Glutamatergic neuron (in vitro differentiated cells): ENCODE measurements at regions not wholly inside any gene's neighbourhood (a gene's known extent, or its start where the extent isn't known, plus 50 kb on each side); places are given as distances from the start of the nearest gene placed in this dataset.
"Not testable (repeated sequence)": the region's sequence is repeated elsewhere in the genome, so short reads cannot be mapped to it uniquely, and the experiment has no call there.

Experiments used
- DNase-seq: peaks from one replicate; pipeline ENCODE4 v3.0.0; 2022
- H3K27ac Mint-ChIP-seq: one replicate; pipeline ENCODE4 v1.8.0; 2020; ENCODE audit warnings: mild to moderate bottlenecking, mixed read lengths, inconsistent platforms; ENCODE audit not compliant: unreplicated experiment
- H3K27me3 Mint-ChIP-seq: one replicate; pipeline ENCODE4 v1.8.0; 2020; ENCODE audit warnings: mild to moderate bottlenecking, moderate library complexity, mixed read lengths, inconsistent platforms; ENCODE audit not compliant: unreplicated experiment
- H3K36me3 Mint-ChIP-seq: one replicate; pipeline ENCODE4 v1.8.0; 2020; ENCODE audit warnings: mild to moderate bottlenecking, mixed read lengths, inconsistent platforms; ENCODE audit not compliant: unreplicated experiment
- H3K4me1 Mint-ChIP-seq: one replicate; pipeline ENCODE4 v1.8.0; 2020; ENCODE audit warnings: mild to moderate bottlenecking, low read depth, mixed read lengths, inconsistent platforms; ENCODE audit not compliant: unreplicated experiment
- H3K4me3 Mint-ChIP-seq: one replicate; pipeline ENCODE4 v1.8.0; 2020; ENCODE audit warnings: mild to moderate bottlenecking, mixed read lengths, inconsistent platforms; ENCODE audit not compliant: unreplicated experiment
- H3K9me3 Mint-ChIP-seq: one replicate; pipeline ENCODE4 v1.8.0; 2020; ENCODE audit warnings: mild to moderate bottlenecking, moderate library complexity, mixed read lengths, inconsistent platforms; ENCODE audit not compliant: unreplicated experiment
- TF ChIP-seq, protein P1 (sequence below): fragments of 200-600 bp; sonication (generic); IDR thresholded peaks from one replicate; pipeline ENCODE4 v1.5.0; 2021; ENCODE audit not compliant: partially characterized antibody, unreplicated experiment

DNA sequence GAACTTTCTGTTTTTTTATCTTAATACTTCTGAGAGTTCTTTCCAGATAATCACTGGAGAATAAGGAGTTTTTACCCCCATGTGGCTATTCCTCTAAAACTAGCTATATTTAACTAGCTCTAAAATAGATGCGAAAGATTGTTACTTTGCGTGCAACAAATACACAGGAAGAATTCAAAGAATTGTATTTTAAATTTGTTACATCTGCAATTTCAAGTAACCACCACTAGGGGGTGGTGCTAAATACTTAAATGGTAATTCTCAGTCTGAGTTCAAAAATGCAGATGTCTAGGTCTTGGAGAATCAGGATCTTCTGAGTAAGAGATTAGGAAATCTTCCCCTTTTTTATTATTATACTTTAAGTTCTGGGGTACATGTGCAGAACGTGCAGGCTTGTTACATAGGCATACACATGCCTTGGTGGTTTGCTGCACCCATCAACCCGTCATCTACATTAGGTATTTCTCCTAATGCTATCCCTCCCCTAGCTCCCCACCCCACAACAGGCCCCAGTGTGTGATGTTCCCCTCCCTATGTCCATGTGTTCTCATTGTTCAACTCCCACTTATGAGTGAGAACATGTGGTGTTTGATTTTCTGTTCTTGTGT, 346.9 kb downstream of the GOLGA6L6 start:
- TF ChIP-seq, protein P1, sequence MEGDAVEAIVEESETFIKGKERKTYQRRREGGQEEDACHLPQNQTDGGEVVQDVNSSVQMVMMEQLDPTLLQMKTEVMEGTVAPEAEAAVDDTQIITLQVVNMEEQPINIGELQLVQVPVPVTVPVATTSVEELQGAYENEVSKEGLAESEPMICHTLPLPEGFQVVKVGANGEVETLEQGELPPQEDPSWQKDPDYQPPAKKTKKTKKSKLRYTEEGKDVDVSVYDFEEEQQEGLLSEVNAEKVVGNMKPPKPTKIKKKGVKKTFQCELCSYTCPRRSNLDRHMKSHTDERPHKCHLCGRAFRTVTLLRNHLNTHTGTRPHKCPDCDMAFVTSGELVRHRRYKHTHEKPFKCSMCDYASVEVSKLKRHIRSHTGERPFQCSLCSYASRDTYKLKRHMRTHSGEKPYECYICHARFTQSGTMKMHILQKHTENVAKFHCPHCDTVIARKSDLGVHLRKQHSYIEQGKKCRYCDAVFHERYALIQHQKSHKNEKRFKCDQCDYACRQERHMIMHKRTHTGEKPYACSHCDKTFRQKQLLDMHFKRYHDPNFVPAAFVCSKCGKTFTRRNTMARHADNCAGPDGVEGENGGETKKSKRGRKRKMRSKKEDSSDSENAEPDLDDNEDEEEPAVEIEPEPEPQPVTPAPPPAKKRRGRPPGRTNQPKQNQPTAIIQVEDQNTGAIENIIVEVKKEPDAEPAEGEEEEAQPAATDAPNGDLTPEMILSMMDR, result peak; percentile 78
- H3K4me3 Mint-ChIP-seq, H3K27me3 Mint-ChIP-seq, H3K36me3 Mint-ChIP-seq, H3K9me3 Mint-ChIP-seq, H3K4me1 Mint-ChIP-seq, DNase-seq, H3K27ac Mint-ChIP-seq: not testable (repeated sequence)

DNA sequence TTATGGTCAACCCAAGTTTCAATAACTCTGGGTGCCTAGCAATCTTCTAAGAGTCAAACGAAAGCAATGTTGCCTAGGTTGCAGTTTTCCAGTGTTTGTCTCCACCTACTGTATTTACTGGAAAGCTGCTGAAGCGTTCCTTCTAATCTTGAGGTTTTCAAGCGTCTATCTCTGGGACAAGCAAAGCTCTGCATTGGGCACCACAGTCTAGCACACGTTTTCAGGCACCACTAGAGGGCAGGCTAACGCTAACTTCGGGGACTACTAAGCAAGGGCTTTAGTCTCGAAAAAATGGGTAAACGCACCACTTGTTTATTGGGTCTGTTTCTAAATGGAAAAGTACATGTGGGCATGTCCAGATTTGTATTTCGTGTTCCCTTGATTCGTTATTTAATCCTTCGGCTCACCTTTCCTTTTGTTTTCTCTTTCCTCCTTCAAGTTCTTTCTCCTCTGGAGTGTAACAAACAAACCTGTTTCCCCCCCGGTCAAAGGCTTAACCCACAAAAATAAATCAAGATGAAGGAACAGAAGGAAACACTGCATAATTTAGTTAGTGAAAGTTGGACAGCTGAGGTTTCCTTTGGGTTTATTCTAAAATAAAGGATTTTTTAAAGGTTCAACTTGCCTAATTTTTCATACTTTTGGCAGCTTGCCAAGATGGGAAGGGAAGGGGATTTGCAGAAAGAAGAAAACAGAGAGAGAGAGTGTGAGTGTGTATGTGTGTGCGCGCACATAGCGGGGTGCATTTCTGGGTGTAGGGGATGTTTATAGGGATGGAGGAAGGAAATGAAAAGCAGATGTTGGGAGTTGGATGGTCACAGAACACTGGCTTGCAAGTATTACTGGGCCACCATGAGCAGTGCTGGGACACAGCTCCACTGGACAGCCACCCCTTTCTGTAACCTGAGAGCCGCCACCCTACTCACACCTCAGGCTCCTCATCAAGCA, 348.3 kb downstream of the GOLGA6L6 start:
- not testable (repeated sequence) for H3K36me3 Mint-ChIP-seq, H3K27ac Mint-ChIP-seq, DNase-seq, H3K27me3 Mint-ChIP-seq, H3K9me3 Mint-ChIP-seq, H3K4me1 Mint-ChIP-seq, H3K4me3 Mint-ChIP-seq

DNA sequence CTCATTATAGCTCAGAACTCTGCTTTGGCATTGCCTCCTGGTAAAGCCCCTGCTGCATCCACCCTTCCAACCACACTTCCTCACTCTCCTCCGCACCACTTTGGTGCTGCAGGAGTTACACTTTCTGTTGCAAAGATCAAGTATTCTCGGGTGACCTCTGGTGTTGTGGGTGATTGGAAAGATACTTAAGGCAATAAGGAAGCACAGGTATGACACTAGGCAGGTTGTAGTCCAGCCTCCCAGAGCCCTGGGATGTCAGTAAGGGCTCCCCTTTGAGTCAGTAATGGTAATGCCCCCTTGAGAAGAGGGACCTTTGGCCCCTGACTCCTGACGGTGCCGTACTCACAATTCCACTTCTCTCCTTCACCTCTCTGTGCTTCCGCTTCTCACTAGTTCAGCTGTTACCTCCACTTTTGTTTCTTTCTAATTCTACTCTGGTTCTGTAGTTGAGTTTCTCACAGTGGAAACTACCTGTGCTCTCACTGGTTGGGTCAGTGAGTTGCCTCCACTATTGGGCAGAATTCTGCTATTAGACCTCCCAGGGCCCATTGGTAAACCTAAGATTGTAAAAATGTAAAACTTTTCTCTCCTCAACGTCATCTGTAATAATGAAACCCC, 350.0 kb downstream of the GOLGA6L6 start:
- H3K4me1 Mint-ChIP-seq, DNase-seq, H3K27ac Mint-ChIP-seq, H3K36me3 Mint-ChIP-seq, H3K27me3 Mint-ChIP-seq, H3K4me3 Mint-ChIP-seq, H3K9me3 Mint-ChIP-seq: not testable (repeated sequence)

DNA sequence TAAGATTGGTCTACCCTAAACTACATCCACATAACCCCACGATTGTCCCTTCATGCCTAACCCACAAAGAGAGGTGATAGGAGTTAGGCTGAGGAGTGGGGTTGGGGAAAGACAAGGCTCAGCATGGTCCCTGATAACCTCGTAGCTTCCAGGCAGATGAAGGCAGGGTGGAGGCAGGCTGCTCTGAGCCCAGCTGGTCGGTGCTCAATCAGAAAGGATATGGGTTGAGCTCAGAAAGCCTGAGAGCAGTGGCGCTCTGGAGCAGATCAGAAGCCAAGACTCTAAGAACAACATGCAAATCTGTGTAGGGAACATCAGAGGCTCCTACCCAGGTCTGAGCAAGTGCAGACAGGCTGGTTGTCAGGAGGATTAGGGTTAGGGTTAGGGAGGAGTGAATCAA, 353.0 kb downstream of the GOLGA6L6 start:
- not testable (repeated sequence) for DNase-seq, H3K27ac Mint-ChIP-seq, H3K36me3 Mint-ChIP-seq, H3K27me3 Mint-ChIP-seq, H3K4me1 Mint-ChIP-seq, H3K9me3 Mint-ChIP-seq, H3K4me3 Mint-ChIP-seq

DNA sequence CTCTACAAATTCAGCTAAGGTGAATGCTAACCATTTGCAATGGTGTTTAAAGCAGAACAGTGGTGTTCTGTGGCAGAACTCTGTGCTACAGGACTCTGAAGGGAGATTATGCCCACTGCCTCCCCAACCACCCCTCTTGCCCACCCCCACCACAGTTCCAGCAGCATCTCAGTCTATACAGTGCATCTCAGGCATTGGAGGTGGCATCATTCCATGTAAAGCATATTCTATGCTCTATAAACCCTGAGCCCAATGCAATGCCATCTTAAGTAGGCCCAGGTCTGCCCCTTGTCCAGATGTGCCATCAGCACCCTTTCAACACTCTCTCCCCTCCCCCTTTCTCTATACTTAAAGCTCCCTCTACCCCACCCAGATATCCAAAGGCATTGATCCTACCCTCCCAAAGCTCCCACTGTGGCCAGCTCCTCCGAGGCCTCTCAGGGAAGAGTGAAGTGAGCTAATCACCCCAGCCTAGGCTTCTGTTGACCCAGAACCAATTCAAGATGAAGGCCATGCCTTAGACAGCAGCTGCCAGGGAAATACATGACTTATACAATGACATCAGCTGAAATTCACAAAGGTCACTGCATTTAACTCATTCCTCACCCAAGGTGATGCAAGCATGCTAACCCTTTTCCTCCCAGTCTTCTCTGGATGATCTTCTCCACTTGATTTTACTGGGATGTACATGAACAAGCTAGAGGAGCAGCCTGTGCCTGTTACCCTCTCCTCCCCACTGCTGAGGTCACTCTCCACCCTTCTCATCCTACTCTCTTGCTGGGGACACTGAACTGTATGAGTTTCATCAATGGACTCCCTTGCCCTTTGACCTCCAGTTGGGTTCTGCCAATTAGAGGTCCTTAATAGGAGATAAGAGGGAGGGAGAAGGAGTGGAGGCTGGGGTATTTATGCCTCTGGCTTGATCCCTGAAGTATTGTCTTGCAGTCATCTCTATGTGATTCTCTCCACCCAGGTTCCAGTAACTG, 353.9 kb downstream of the GOLGA6L6 start:
- H3K27me3 Mint-ChIP-seq, DNase-seq, H3K4me1 Mint-ChIP-seq, H3K36me3 Mint-ChIP-seq, H3K9me3 Mint-ChIP-seq, H3K27ac Mint-ChIP-seq, H3K4me3 Mint-ChIP-seq: not testable (repeated sequence)

DNA sequence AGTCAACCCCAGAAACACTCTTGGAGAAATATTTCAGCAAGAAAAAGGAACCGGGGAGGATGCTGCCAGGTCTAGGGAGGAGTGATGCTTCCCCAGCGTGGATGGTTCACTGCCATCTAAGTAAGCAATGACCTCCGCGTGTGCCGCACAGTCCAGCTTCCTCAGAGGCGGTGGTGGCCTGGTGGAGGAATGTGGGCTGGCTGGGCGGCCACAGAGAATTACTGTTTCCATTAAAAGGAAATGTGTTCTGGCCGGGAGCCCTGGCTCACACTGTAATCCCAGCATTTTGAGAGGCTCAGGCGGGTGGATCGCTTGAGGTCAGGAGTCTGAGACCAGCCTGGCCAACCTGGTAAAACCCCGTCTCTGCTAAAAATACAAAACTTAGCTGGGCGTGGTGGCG, 356.7 kb downstream of the GOLGA6L6 start:
- not testable (repeated sequence) for H3K9me3 Mint-ChIP-seq, H3K27ac Mint-ChIP-seq, DNase-seq, H3K27me3 Mint-ChIP-seq, H3K36me3 Mint-ChIP-seq, H3K4me1 Mint-ChIP-seq, H3K4me3 Mint-ChIP-seq

DNA sequence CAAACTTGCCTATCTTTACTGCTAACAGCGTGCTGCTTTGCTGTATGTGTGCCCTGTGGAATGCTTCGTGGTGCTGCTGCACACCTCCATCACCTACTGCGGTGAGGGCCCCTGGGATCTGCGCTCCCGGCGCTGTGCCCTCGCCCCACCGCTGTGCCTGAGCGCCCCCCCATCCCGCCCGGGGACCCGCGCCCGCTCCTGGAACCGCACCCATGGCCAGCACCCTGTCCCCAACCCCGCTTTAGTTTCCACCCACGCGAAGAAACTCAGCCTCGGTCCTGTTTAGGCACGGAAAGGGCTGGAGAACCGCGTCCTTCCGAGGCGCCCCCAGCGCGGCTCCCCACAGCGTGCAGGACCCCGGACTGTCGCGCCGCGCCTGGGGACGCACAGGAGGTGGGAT, 373.4 kb downstream of the GOLGA6L6 start:
- H3K4me3 Mint-ChIP-seq, H3K27me3 Mint-ChIP-seq, H3K36me3 Mint-ChIP-seq, H3K27ac Mint-ChIP-seq, H3K9me3 Mint-ChIP-seq, DNase-seq, H3K4me1 Mint-ChIP-seq: not testable (repeated sequence)

DNA sequence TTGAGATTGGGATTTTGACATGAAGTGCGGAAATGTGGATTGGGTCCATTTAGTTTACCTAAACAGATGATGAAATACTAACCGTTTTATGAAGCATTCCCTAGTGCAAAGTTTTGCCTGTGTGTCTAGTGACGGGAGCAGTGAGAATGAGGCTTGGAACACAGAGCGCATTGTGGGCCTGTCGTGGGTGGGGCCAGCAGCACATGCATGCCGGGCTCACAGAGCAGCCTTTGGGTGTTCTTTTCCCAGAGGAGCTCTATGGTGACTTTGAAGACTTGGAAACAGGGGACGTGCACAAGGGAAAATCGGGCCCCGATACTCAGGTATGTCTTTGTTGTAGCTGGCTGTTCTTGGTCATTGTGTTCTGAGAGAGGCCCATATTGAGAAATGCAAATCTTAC, 388.1 kb downstream of the GOLGA6L6 start:
- not testable (repeated sequence) for H3K4me1 Mint-ChIP-seq, H3K36me3 Mint-ChIP-seq, H3K4me3 Mint-ChIP-seq, H3K27ac Mint-ChIP-seq, DNase-seq, H3K9me3 Mint-ChIP-seq, H3K27me3 Mint-ChIP-seq

DNA sequence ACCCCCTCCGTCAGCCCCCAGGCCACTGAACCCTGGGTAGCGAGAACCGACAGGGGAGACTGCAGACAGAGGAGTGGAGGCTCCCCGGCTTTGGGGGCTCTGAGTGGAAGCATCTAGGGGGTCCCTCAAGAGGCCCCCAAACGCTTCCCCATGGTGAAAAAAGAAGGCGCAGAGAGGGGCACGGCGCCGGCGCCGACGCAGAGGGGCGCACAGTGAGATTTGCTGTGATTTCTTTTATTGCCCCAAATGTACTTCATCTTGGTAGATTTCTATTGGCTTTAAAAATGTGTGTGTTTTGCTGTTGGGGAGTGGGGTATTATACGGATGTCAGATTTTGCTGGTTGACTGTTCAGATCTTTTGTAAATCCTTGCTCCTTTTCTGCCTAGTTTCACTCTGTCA, 392.9 kb downstream of the GOLGA6L6 start:
- not testable (repeated sequence) for H3K36me3 Mint-ChIP-seq, H3K9me3 Mint-ChIP-seq, DNase-seq, H3K27ac Mint-ChIP-seq, H3K27me3 Mint-ChIP-seq, H3K4me1 Mint-ChIP-seq, H3K4me3 Mint-ChIP-seq

DNA sequence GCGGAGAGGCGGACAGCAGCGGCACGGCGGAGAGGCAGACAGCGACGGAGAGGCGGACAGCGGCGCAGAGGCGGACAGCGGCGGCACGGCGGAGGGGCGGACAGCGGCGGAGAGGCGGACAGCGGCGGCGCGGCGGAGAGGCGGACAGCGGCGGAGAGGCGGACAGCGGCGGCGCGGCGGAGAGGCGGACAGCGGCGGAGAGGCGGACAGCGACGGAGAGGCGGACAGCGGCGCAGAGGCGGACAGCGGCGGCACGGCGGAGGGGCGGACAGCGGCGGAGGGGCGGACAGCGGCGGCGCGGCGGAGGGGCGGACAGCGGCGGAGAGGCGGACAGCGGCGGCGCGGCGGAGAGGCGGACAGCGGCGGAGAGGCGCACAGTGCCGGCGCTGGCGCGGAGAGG, 393.6 kb downstream of the GOLGA6L6 start:
- H3K36me3 Mint-ChIP-seq, H3K27me3 Mint-ChIP-seq, H3K4me3 Mint-ChIP-seq, H3K9me3 Mint-ChIP-seq, DNase-seq, H3K4me1 Mint-ChIP-seq, H3K27ac Mint-ChIP-seq: not testable (repeated sequence)
